MCF 10A (cell line): ENCODE measurements at regions not wholly inside any gene's neighbourhood (a gene's known extent, or its start where the extent isn't known, plus 50 kb on each side); places are given as distances from the start of the nearest gene placed in this dataset.

Experiments used
- BruUV-seq: library from RNA; stranded (reverse); fragments of 400-500 nt; replicated peaks from 2 replicates; lab custom pipeline; 2021; lab: Mats Ljungman, UMichigan
- CTCF ChIA-PET: fragments of 300-600 bp; sonication (Branson Sonifier 250); formaldehyde crosslinking; extraction: SDS; loops from one replicate; lab custom pipeline; 2021; ENCODE audit warnings: antibody characterized with exemption, inconsistent platforms; lab: Yijun Ruan, JAX
- POLR2A ChIA-PET: fragments of 300-600, 350-650 bp; sonication (Branson Sonifier 250); formaldehyde crosslinking; extraction: SDS; loops from one replicate; lab custom pipeline; 2020; ENCODE audit warnings: antibody characterized with exemption, inconsistent platforms; lab: Yijun Ruan, JAX
- DNase-seq: peaks from one replicate; pipeline ENCODE4 v3.0.0-alpha.2; 2018; ENCODE audit not compliant: unreplicated experiment
- H3K27ac Mint-ChIP-seq: one replicate; pipeline ENCODE4 v1.8.0; 2022; ENCODE audit warnings: mild to moderate bottlenecking, low read depth, mixed read lengths; ENCODE audit not compliant: unreplicated experiment
- H3K27me3 Mint-ChIP-seq: one replicate; pipeline ENCODE4 v1.8.0; 2022; ENCODE audit warnings: mixed read lengths; ENCODE audit not compliant: insufficient read depth, unreplicated experiment
- H3K36me3 Mint-ChIP-seq: one replicate; pipeline ENCODE4 v1.8.0; 2022; ENCODE audit warnings: mild to moderate bottlenecking, moderate library complexity, mixed read lengths; ENCODE audit not compliant: insufficient read depth, unreplicated experiment
- H3K4me1 Mint-ChIP-seq: one replicate; pipeline ENCODE4 v1.8.0; 2022; ENCODE audit warnings: mixed read lengths; ENCODE audit not compliant: insufficient read depth, unreplicated experiment
- H3K4me3 Mint-ChIP-seq: one replicate; pipeline ENCODE4 v1.8.0; 2022; ENCODE audit warnings: mild to moderate bottlenecking, moderate library complexity, mixed read lengths; ENCODE audit not compliant: unreplicated experiment
- H3K9me3 Mint-ChIP-seq: one replicate; pipeline ENCODE4 v1.8.0; 2022; ENCODE audit warnings: mixed read lengths; ENCODE audit not compliant: unreplicated experiment
- CTCF ChIP-seq: fragments of 200-600 bp; IDR thresholded peaks from one replicate; pipeline ENCODE4 v1.8.0; 2022; ENCODE audit warnings: antibody characterized with exemption, mild to moderate bottlenecking; ENCODE audit not compliant: unreplicated experiment
- intact Hi-C: fragments of 100-400 bp; cut with micrococcal nuclease; formaldehyde crosslinking; loops from 2 replicates; pipeline ENCODE4 v1.14.1; 2022

- Mint-ChIP-seq H3K9me3 (peaks cover 6% of the 10 kb centered on the region), H3K27me3 (no peaks in the 10 kb centered on the region), H3K36me3 (no peaks in the 10 kb centered on the region), H3K27ac (no peak overlapping the region), H3K4me3 (no peak overlapping the region), H3K4me1 (no peaks in the 10 kb centered on the region)
- intact Hi-C loops, result no loop called here
- ChIA-PET POLR2A (no interaction called here), CTCF (no interaction called here)
- no TSS peak for BruUV-seq
- DNase-seq, result no peak
- TF ChIP-seq CTCF, result no peak
Observed at GRCh38 chr4:59637596-59637995, 1562.5 kb upstream of the ADGRL3 start.

- Mint-ChIP-seq H3K27ac (no peak overlapping the region), H3K36me3 (no peaks in the 10 kb centered on the region), H3K9me3 (peaks cover 6% of the 10 kb centered on the region), H3K27me3 (no peaks in the 10 kb centered on the region), H3K4me3 (no peak overlapping the region), H3K4me1 (no peaks in the 10 kb centered on the region)
- CTCF ChIA-PET, result interaction anchor here (0.6 kb wide), 1 partner anchor 123 kb away, joined by 4 read pairs; no protein-coding TSS in a partner anchor
- no TSS peak for BruUV-seq
- DNase-seq, result no peak
- no peak for TF ChIP-seq CTCF
- POLR2A ChIA-PET, result no interaction called here
- intact Hi-C loops, result no loop called here
Observed at GRCh38 chr4:59643682-59644081, 1556.4 kb upstream of the ADGRL3 start.

- H3K36me3 Mint-ChIP-seq, result no peaks in the 10 kb centered on the region
- H3K9me3 Mint-ChIP-seq, result no peaks in the 10 kb centered on the region
- CTCF ChIA-PET, result no interaction called here
- no peak for DNase-seq
- H3K4me3 Mint-ChIP-seq, result no peak overlapping the region
- no peaks in the 10 kb centered on the region for H3K27me3 Mint-ChIP-seq
- BruUV-seq, result no TSS peak
- no peak overlapping the region for H3K27ac Mint-ChIP-seq
- H3K4me1 Mint-ChIP-seq, result no peaks in the 10 kb centered on the region
- intact Hi-C loops, result no loop called here
- POLR2A ChIA-PET, result no interaction called here
- TF ChIP-seq CTCF, result no peak
Observed at GRCh38 chr4:59644765-59645164, 1555.4 kb upstream of the ADGRL3 start.

GRCh38 chr4:59646082-59646481 lies 1554.0 kb upstream of the ADGRL3 start:
- H3K27me3 Mint-ChIP-seq, result no peaks in the 10 kb centered on the region
- no peak overlapping the region for H3K27ac Mint-ChIP-seq
- no peak for DNase-seq
- ChIA-PET POLR2A (interaction anchor here (0.7 kb wide), 1 partner anchor 154 kb away, joined by 3 read pairs; no protein-coding TSS in a partner anchor), CTCF (no interaction called here)
- BruUV-seq, result no TSS peak
- no peak overlapping the region for H3K4me3 Mint-ChIP-seq
- intact Hi-C loops, result no loop called here
- TF ChIP-seq CTCF, result no peak
- no peaks in the 10 kb centered on the region for H3K4me1 Mint-ChIP-seq
- peaks cover 12% of the 10 kb centered on the region for H3K9me3 Mint-ChIP-seq
- no peaks in the 10 kb centered on the region for H3K36me3 Mint-ChIP-seq
